ENCODE measurements at regions not wholly inside any gene's neighbourhood (a gene's known extent, or its start where the extent isn't known, plus 50 kb on each side); places are given as distances from the start of the nearest gene placed in this dataset.
"Not testable (repeated sequence)": the region's sequence is repeated elsewhere in the genome, so short reads cannot be mapped to it uniquely, and the experiment has no call there.

GRCh38 chr13:109702030-109702597 is 84.3 kb downstream of the IRS2 start:
- ATAC-seq; H3K4me3 Mint-ChIP-seq; H3K27me3 Mint-ChIP-seq (ENCODE audit: low read depth); H3K27ac Mint-ChIP-seq; H3K36me3 Mint-ChIP-seq; CTCF ChIA-PET; POLR2A ChIA-PET; DNase-seq (ENCODE audit: low spot score): not testable (repeated sequence)
- peaks cover 20% of the 10 kb centered on the region for H3K9me3 Mint-ChIP-seq
- peaks cover 12% of the 10 kb centered on the region for H3K4me1 Mint-ChIP-seq

- POLR2A ChIA-PET = no interaction called here
- Mint-ChIP-seq H3K9me3 (peaks cover 20% of the 10 kb centered on the region), H3K36me3 (peaks cover 8% of the 10 kb centered on the region), H3K27ac (no peak overlapping the region), H3K4me3 (no peak overlapping the region), H3K27me3 (ENCODE audit: low read depth) (no peaks in the 10 kb centered on the region), H3K4me1 (peaks cover 10% of the 10 kb centered on the region)
- CTCF ChIA-PET = interaction anchor here (1.6 kb wide), 1 partner anchor 16 kb away, joined by 5 read pairs; no protein-coding TSS in a partner anchor
- TF ChIP-seq IRF2 (CRISPR knock-in tag; IDR thresholded peaks at IDR 0.05; ENCODE audit: borderline replicate concordance, low read depth) = no peak
- TF ChIP-seq TEAD1 (CRISPR knock-in tag; IDR thresholded peaks at IDR 0.05) = no peak
- TF ChIP-seq PRRX2 (CRISPR knock-in tag; IDR thresholded peaks at IDR 0.05) = no peak
- TF ChIP-seq ZMAT4 (CRISPR knock-in tag; IDR thresholded peaks at IDR 0.05) = no peak
- no peak for TF ChIP-seq FOXP1 (CRISPR knock-in tag; IDR thresholded peaks at IDR 0.05; ENCODE audit: borderline replicate concordance)
- no peak for TF ChIP-seq TCF7 (CRISPR knock-in tag; IDR thresholded peaks at IDR 0.05; ENCODE audit: low read depth)
- TF ChIP-seq ZNF138 (CRISPR knock-in tag; conservative IDR thresholded peaks at IDR 0.05) = no peak
- no peak for TF ChIP-seq ZNF232 (CRISPR knock-in tag; IDR thresholded peaks at IDR 0.05)
- peak; percentile 84 for ATAC-seq
- DNase-seq (ENCODE audit: low spot score) = no peak
Observed at GRCh38 chr13:109700176-109700575, 86.2 kb downstream of the IRS2 start.

- DNase-seq (ENCODE audit: low spot score) (peak; percentile 59), ATAC-seq (peak; percentile 83)
- TF ChIP-seq E2F1 (CRISPR knock-in tag; IDR thresholded peaks at IDR 0.05) (no peak), ZBTB43 (CRISPR knock-in tag; IDR thresholded peaks at IDR 0.05) (no peak), CBFB (CRISPR knock-in tag; IDR thresholded peaks at IDR 0.05; ENCODE audit: low read depth) (no peak), TEAD4 (CRISPR knock-in tag; IDR thresholded peaks at IDR 0.05) (no peak), ATF6 (CRISPR knock-in tag; IDR thresholded peaks at IDR 0.05) (no peak), OVOL2 (CRISPR knock-in tag; IDR thresholded peaks at IDR 0.05; ENCODE audit: borderline replicate concordance) (no peak), MAX (CRISPR knock-in tag; IDR thresholded peaks at IDR 0.05) (no peak), JUN (CRISPR knock-in tag; IDR thresholded peaks at IDR 0.05) (no peak), ZBTB21 (CRISPR knock-in tag; IDR thresholded peaks at IDR 0.05; ENCODE audit: borderline replicate concordance) (no peak), E2F4 (CRISPR knock-in tag; IDR thresholded peaks at IDR 0.05; ENCODE audit: borderline replicate concordance, low read depth) (no peak), NR1H2 (CRISPR knock-in tag; IDR thresholded peaks at IDR 0.05) (no peak)
- no peaks in the 10 kb centered on the region for H3K27me3 Mint-ChIP-seq (ENCODE audit: low read depth)
- H3K4me3 Mint-ChIP-seq = no peak overlapping the region
- ChIA-PET CTCF (interaction anchor here (1.6 kb wide), 1 partner anchor 15 kb away, joined by 5 read pairs; no protein-coding TSS in a partner anchor), POLR2A (no interaction called here)
- peaks cover 7% of the 10 kb centered on the region for H3K36me3 Mint-ChIP-seq
- peaks cover 15% of the 10 kb centered on the region for H3K9me3 Mint-ChIP-seq
- no peak overlapping the region for H3K27ac Mint-ChIP-seq
- H3K4me1 Mint-ChIP-seq = peaks cover 8% of the 10 kb centered on the region
Observed at GRCh38 chr13:109699628-109700071, 86.7 kb downstream of the IRS2 start.
